GM21786 (cell line): ENCODE measurements at regions not wholly inside any gene's neighbourhood (a gene's known extent, or its start where the extent isn't known, plus 50 kb on each side); places are given as distances from the start of the nearest gene placed in this dataset.
"Not testable (repeated sequence)": the region's sequence is repeated elsewhere in the genome, so short reads cannot be mapped to it uniquely, and the experiment has no call there.

Source experiments
- ATAC-seq: cut with Tn5 transposase; IDR thresholded peaks from one replicate; pipeline ENCODE4 v1.9.1; 2021; ENCODE audit not compliant: unreplicated experiment

GRCh38 chr4:12492730-12493393 lies 991.3 kb downstream of the RAB28 start:
- no peak for ATAC-seq

DNA sequence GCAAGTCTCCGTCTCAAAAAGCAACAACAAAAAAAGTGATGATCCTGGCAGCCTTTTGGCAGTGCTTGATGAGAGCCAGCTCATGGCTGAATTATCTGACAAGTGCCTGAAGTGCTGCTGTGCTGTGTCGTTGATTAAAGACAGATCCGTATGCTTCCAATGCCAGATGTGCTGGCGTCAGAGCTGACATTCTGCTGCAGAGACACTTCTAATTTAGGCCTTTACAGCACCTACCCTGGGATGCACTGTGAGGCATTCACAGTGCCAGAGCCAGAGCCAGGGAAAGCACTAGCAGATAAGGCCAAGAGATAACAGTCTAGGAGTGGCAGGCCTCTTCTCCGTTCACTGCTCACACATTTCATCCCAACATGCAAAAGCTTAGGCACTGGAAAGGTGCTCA lies 995.5 kb downstream of the RAB28 start:
- ATAC-seq: no peak

GRCh38 chr4:12487000-12487399 lies 997.1 kb downstream of the RAB28 start:
- ATAC-seq: no peak

GRCh38 chr4:12472087-12472486 lies 1012.1 kb downstream of the RAB28 start:
- ATAC-seq: no peak

GRCh38 chr4:12471193-12471592 lies 1012.9 kb downstream of the RAB28 start:
- ATAC-seq: no peak

GRCh38 chr4:12461576-12461975 lies 1022.6 kb downstream of the RAB28 start:
- ATAC-seq: not testable (repeated sequence)

DNA sequence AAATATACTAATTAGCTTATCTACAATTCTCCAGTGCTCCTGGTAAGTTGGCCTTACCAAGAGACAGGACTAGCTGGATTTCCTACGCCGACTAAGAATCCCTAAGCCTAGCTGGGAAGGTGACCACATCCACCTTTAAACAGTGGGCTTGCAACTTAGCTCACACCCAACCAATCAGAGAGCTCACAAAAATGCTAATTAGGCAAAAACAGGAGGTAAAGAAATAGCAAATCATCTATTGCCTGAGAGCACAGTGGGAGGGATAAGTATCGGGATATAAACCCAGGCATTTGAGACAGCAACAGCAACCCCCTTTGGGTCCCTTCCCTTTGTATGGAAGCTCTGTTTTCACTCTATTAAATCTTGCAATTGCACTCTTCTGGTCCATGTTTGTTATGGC lies 1025.0 kb downstream of the RAB28 start:
- ATAC-seq: no peak

GRCh38 chr4:12458621-12459020 lies 1025.5 kb downstream of the RAB28 start:
- ATAC-seq: no peak

DNA sequence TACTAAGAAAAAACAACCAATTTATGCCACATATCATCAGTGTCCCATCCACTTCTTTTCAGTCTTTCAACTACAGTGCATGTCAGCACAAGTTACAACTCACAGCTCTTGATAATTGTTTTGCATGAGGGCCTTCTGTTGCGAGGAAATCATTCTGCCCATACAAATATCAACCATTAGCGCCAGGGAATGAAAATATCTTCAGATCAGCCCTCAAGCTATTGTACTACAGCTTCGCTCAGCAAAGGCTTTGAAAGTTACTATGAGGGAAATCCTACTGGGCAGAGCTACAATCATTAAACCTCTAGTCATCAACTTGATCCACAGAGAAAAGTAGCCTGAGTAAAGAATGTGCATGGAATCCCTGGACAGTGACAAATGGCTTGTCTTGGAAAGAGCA lies 1023.6 kb upstream of the HS3ST1 start:
- ATAC-seq: no peak

DNA sequence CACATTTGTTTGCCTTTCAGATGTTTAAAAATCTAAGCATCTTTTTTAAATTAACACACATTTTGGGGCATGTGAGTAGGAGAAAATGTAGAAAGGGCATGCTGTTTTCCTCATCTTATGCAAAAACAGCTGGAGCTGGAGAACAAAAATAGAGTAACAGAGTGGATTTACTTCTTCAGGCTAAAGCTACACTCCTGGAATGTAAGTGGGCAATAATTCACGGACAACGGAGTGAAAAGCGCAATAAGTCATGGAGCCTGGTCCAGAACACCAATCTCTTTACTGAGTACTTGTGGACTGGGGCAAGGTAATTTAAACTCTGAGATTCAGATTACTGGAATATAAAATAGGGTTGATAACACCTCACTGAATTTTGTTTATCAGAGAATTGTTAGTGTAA lies 1018.8 kb upstream of the HS3ST1 start:
- no peak for ATAC-seq

GRCh38 chr4:12446657-12447185 lies 1018.0 kb upstream of the HS3ST1 start:
- no peak for ATAC-seq

DNA sequence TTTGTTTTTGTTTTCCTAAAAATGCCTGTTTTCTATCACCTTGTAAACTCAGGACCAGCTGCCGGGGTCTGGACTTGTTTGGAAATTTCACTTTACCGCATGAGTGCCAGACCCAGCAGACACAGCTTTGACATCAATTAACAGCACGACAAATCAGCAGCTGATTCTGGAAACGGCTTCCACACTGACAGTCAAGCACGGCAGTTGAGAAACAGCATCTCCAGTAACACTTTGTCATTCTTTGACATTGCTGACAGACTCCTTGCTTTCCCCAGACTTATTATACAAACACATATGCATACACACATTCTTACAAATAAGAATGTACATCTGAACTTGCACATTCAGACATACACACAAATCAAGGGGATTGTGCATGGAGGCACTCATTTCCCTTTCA lies 1017.6 kb upstream of the HS3ST1 start:
- no peak for ATAC-seq

DNA sequence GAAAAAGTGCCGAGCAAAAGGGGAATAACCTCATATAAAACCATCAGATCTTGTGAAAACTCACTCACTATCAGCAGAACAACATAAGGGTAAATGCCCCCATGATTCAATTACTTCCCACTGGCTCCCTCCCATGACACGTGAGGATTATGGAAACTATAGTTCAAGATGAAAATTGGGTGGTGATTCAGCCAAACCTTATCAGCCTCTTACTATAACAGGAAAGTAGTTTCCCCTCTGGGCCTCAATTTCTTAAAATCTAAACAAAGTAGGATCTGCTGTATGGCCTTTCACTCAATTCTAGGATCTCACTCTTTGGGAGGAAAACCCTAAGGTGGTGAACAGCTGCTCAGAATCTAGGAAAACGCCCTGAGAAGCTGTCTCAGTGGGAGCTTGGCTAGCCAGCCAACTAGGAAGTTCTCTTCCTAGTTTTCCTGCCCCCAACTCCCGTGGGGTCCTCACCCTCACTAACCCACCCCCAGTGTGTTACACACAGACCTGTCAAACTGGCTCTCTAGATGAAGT lies 1017.1 kb upstream of the HS3ST1 start:
- ATAC-seq: no peak

DNA sequence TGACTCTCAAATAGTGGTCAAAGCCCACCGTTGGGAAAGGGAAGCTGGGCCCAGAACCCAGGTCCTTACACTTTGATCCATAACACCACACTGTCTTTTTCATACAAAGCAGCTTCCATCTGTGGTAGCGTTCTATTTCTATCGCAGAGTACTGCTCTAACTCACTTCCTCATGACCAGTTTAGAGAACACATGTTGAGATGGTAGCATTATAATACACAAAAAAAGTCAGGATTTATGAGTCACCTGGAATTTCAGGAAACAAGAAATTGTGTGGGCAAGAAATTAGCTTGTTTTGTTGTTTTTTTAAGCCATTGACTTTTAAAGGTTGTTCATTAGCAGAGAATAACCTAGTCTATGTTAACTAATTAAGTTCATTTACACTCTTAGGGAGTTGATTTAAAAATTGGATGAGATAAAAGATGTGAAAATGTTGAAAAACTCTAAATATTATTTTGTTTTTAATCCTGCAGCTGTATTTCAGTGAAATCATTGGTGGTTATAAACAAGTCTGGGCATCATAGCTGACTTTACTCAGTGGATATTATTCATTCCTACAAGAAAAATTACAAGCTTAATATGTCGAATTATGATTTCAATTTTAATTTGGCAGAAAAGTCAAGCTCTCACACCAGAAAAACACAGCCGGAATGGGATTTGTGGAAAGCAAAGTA lies 1011.1 kb upstream of the HS3ST1 start:
- no peak for ATAC-seq

DNA sequence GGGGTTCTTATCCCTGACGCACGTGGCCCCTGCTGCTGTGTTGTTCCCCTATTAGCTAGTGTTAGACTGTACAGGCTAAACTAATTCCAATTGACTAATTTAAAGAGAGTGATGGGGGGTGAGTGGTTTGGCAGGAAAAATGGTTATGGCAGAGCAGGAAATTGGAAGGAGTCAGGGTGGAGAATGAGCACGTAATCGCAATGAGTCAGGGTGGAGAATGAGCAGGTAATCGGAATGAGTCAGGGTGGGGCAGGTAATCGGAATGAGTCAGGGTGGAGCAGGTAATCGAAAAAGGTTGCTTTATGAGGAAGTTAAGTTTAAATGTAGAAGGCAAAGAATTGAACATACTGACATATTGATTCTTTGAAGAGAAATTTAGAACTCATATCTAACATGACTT lies 1002.6 kb upstream of the HS3ST1 start:
- ATAC-seq: not testable (repeated sequence)

DNA sequence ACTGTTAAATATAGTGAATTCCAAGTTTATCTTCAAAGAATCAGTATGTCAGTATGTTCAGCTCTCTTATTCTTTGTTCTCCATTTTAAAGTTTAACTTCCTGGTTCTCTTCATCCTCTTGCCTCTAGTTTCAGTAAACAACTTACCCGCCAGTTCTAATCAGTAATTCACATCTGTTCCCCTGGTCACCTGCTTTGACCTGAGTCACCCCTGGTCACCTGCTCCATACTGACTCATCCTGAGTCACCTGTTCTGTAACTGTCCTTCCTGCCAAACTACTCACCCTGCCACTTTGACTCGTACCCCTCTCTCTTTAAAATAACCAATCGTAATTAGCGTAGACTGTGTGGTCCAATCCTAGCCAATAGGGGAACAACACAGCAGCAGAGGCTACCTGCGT lies 992.7 kb upstream of the HS3ST1 start:
- ATAC-seq: no peak

GRCh38 chr4:12416755-12417154 lies 988.1 kb upstream of the HS3ST1 start:
- ATAC-seq: no peak

- no peak for ATAC-seq
Observed at GRCh38 chr4:12414181-12414812, 985.6 kb upstream of the HS3ST1 start.

GRCh38 chr4:12411072-12411471 lies 982.4 kb upstream of the HS3ST1 start:
- ATAC-seq: no peak

DNA sequence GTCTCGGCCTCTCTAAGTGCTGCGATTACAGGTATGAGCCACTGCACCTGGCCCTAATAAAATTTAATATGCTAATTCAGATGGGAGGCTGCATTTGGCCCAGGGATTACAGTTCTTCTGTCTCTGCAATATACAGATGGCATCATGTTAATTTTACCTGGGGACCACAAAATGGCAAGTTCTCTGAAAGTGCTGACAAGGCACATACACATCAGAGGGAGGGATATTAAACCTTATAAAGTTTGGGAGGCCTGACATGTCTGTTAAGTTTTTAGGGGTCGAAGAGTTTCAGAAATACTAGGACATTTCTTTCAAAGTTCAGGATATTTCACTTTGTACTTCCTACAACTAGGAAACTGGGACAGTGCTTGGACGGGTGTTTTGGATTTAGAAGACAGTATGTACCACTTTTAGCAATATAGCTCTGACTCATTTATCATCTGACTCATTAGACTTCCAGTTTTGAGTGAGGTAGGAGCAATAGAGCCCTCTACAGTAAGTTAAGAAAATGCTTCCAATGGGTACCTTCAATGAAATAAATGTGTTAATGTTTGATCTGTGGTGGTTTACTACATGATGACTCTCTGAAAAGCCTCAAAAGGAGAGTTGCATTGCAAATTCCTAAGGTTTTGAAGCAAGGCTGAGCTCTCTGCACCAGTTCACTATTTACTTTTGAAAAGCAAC lies 981.0 kb upstream of the HS3ST1 start:
- no peak for ATAC-seq

- ATAC-seq: no peak
Observed at GRCh38 chr4:12408364-12408763, 979.7 kb upstream of the HS3ST1 start.
